Astrocyte (in vitro differentiated cells and primary cell): ENCODE measurements at regions not wholly inside any gene's neighbourhood (a gene's known extent, or its start where the extent isn't known, plus 50 kb on each side); places are given as distances from the start of the nearest gene placed in this dataset.

ENCODE experiments used
- DNase-seq: peaks from one replicate; pipeline ENCODE4 v3.0.0-alpha.2; 2010; ENCODE audit warnings: low read depth
- FAIRE-seq: peaks from 2 replicates; lab custom pipeline; 2011; peaks lifted over from hg19 to GRCh38; lab: Jason Lieb, UNC
- H2AFZ ChIP-seq: 2 replicates; pipeline ENCODE4 v1.6.0; 2012; ENCODE audit warnings: low read depth, low read length, inconsistent platforms
- H3K27ac ChIP-seq: 2 replicates; pipeline ENCODE4 v1.5.1; 2011; ENCODE audit warnings: low read depth, low read length, inconsistent platforms
- H3K27me3 ChIP-seq: 2 replicates; pipeline ENCODE4 v1.6.0; 2011; ENCODE audit warnings: low read length, inconsistent platforms; ENCODE audit not compliant: insufficient read depth
- H3K36me3 ChIP-seq: 2 replicates; pipeline ENCODE4 v1.5.1; 2011; ENCODE audit warnings: low read length, inconsistent platforms; ENCODE audit not compliant: insufficient read depth
- H3K4me1 ChIP-seq: 2 replicates; pipeline ENCODE4 v1.5.1; 2011; ENCODE audit warnings: low read length, inconsistent platforms; ENCODE audit not compliant: insufficient read depth
- H3K4me2 ChIP-seq: 2 replicates; pipeline ENCODE4 v1.6.0; 2012; ENCODE audit warnings: low read length, inconsistent platforms
- H3K4me3 ChIP-seq: 2 replicates; pipeline ENCODE4 v1.5.1; 2011; ENCODE audit warnings: low read depth, mild to moderate bottlenecking, low read length, inconsistent platforms; ENCODE audit not compliant: insufficient read depth
- H3K79me2 ChIP-seq: 2 replicates; pipeline ENCODE4 v1.6.0; 2012; ENCODE audit warnings: mild to moderate bottlenecking, low read length, inconsistent platforms; ENCODE audit not compliant: insufficient read depth
- H3K9ac ChIP-seq: 2 replicates; pipeline ENCODE4 v1.6.0; 2012; ENCODE audit warnings: mild to moderate bottlenecking, low read length, inconsistent platforms
- H3K9me3 ChIP-seq: 2 replicates; pipeline ENCODE4 v1.5.1; 2012; ENCODE audit warnings: low read depth, mild to moderate bottlenecking, low read length, inconsistent platforms; ENCODE audit not compliant: insufficient read depth
- H4K20me1 ChIP-seq: 2 replicates; pipeline ENCODE4 v1.6.0; 2012; ENCODE audit warnings: low read length, inconsistent platforms; ENCODE audit not compliant: insufficient read depth
- H3K27ac Mint-ChIP-seq: one replicate; pipeline ENCODE4 v1.8.0; 2021; ENCODE audit warnings: mild to moderate bottlenecking, mixed read lengths; ENCODE audit not compliant: unreplicated experiment
- H3K27me3 Mint-ChIP-seq: one replicate; pipeline ENCODE4 v1.8.0; 2021; ENCODE audit warnings: low read depth, mixed read lengths; ENCODE audit not compliant: unreplicated experiment
- H3K36me3 Mint-ChIP-seq: one replicate; pipeline ENCODE4 v1.8.0; 2021; ENCODE audit warnings: low read depth, mixed read lengths; ENCODE audit not compliant: unreplicated experiment
- H3K4me1 Mint-ChIP-seq: one replicate; pipeline ENCODE4 v1.8.0; 2021; ENCODE audit warnings: low read depth, mixed read lengths; ENCODE audit not compliant: unreplicated experiment
- H3K4me3 Mint-ChIP-seq: one replicate; pipeline ENCODE4 v1.8.0; 2021; ENCODE audit warnings: mild to moderate bottlenecking, moderate library complexity, mixed read lengths; ENCODE audit not compliant: unreplicated experiment
- H3K9me3 Mint-ChIP-seq: one replicate; pipeline ENCODE4 v1.8.0; 2021; ENCODE audit warnings: mild to moderate bottlenecking, mixed read lengths; ENCODE audit not compliant: unreplicated experiment
- EZH2 ChIP-seq: IDR thresholded peaks from 2 replicates; pipeline ENCODE4 v1.6.1; 2012; ENCODE audit warnings: mild to moderate bottlenecking, low read length, inconsistent platforms; ENCODE audit not compliant: insufficient read depth
- TF ChIP-seq, protein P1 (sequence below): IDR thresholded peaks from 2 replicates; pipeline ENCODE4 v1.5.1; 2011; ENCODE audit warnings: low read depth, mild to moderate bottlenecking, inconsistent platforms, low read length, moderate library complexity; ENCODE audit not compliant: insufficient read depth

DNA sequence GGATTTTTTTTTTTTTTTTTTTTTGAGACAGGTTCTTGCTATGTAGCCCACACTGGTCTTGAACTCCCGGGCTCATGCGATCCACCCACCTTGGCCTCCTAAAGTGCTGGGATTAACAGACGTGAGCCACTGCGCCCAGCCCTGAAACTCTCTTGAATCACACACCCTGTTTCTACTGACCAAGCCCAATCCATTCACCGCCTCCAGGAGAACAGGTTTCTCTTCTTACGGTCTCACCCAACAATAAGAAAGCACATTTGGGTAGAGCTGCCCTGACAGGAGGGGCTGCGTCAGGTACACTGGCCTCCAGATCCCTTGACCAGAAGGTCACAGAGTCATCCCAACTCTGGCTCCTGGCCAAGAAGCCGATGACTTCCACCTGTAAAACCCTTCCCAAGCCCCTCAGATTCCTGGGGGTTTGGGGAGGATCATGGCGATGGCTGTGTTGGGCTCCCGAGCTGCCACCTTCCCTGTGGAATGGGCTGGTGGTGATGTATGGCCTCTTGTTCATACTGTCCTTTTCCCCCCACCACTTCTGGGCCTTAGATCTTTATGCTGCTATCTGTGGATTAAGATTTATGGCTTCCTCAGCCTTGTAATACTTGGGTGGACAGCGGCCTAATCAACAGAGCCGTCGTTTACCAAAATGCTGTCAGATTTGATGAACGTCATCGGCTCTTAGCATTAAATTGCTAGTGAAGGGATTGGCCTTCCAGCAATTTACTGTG is 89.1 kb downstream of the KATNIP start:
- no peak overlapping the region for H3K4me3 Mint-ChIP-seq
- peaks cover 17% of the 10 kb centered on the region for H3K36me3 Mint-ChIP-seq
- no peaks in the 10 kb centered on the region for H3K27me3 Mint-ChIP-seq
- Histone ChIP-seq H3K27ac (no peak overlapping the region), H3K9me3 (no peaks in the 10 kb centered on the region), H4K20me1 (peaks cover 6% of the 10 kb centered on the region), H3K4me1 (no peaks in the 10 kb centered on the region), H3K9ac (no peak overlapping the region), H3K27me3 (no peaks in the 10 kb centered on the region), H2AFZ (no peak overlapping the region), H3K79me2 (no peaks in the 10 kb centered on the region), H3K4me2 (no peak overlapping the region), H3K36me3 (no peaks in the 10 kb centered on the region), H3K4me3 (no peak overlapping the region)
- TF ChIP-seq EZH2: no peak
- TF ChIP-seq, protein P1, sequence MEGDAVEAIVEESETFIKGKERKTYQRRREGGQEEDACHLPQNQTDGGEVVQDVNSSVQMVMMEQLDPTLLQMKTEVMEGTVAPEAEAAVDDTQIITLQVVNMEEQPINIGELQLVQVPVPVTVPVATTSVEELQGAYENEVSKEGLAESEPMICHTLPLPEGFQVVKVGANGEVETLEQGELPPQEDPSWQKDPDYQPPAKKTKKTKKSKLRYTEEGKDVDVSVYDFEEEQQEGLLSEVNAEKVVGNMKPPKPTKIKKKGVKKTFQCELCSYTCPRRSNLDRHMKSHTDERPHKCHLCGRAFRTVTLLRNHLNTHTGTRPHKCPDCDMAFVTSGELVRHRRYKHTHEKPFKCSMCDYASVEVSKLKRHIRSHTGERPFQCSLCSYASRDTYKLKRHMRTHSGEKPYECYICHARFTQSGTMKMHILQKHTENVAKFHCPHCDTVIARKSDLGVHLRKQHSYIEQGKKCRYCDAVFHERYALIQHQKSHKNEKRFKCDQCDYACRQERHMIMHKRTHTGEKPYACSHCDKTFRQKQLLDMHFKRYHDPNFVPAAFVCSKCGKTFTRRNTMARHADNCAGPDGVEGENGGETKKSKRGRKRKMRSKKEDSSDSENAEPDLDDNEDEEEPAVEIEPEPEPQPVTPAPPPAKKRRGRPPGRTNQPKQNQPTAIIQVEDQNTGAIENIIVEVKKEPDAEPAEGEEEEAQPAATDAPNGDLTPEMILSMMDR: no peak
- H3K9me3 Mint-ChIP-seq: no peaks in the 10 kb centered on the region
- DNase-seq (no peak), FAIRE-seq (no peak)
- no peak overlapping the region for H3K27ac Mint-ChIP-seq
- H3K4me1 Mint-ChIP-seq: peaks cover 2% of the 10 kb centered on the region

DNA sequence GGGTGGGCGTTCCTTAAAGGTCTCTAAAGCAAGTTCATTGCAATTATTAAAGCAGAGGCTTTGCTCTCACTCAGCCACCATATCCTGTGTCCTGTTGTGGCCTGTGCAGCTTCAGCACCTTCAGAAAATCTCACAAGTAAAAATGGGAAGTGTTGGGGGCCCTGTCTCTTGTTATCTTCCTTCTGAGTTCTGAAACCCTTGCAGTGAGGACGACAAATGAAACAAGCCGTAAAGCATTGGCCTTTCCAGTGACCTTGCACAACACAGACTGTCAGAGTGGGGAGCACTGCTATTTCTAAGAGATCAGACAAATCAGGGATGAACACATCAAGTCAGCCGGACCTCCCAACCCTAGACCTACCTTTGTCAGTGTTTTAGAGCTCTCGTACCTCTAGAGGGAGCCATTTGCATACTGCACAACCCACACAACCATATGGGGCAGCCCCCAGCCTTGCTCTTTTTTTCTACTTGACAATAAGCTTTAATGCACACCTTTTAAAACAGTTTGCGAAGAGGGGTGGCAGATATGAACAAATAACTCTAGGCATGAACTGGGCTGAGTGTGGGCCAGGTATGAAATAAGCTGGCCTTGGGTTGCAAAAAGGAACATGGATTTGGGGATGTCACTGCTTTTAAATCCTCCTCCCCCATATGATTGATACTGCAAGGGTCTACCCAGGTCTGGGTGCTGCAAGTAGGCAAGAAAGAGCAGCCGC is 89.8 kb downstream of the KATNIP start:
- DNase-seq: peak; percentile 27
- Mint-ChIP-seq H3K4me1 (peaks cover 2% of the 10 kb centered on the region), H3K36me3 (peaks cover 17% of the 10 kb centered on the region), H3K9me3 (no peaks in the 10 kb centered on the region), H3K27ac (no peak overlapping the region), H3K4me3 (no peak overlapping the region), H3K27me3 (no peaks in the 10 kb centered on the region)
- FAIRE-seq: peak; percentile 34
- Histone ChIP-seq H3K36me3 (no peaks in the 10 kb centered on the region), H3K4me1 (no peaks in the 10 kb centered on the region), H3K4me3 (no peak overlapping the region), H3K4me2 (no peak overlapping the region), H3K9me3 (no peaks in the 10 kb centered on the region), H3K27ac (no peak overlapping the region), H3K27me3 (no peaks in the 10 kb centered on the region), H3K79me2 (no peaks in the 10 kb centered on the region), H4K20me1 (peaks cover 6% of the 10 kb centered on the region), H3K9ac (no peak overlapping the region), H2AFZ (no peak overlapping the region)
- no peak for TF ChIP-seq EZH2
- TF ChIP-seq, protein P1: peak; percentile 86

DNA sequence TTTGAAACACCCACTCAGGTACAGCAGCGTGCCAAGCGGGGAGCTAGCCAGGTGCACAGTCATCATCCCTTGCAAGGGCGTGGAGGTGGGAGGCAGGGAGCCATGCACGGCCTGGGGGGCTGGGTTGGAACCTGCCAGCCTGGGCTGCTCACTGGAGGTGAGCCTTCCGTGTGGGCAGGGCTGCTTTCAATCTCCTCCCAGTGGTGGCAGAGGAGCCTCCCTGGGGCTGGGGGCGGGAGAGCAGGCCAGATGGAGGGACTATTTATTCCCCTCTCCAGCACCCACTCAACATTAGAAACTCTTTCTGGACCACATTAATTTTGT is 90.3 kb downstream of the KATNIP start:
- DNase-seq: no peak
- H3K27ac Mint-ChIP-seq: no peak overlapping the region
- H3K4me3 Mint-ChIP-seq: no peak overlapping the region

More for the DNA sequence above, 90.3 kb downstream of the KATNIP start:
- Histone ChIP-seq H3K27me3 (no peaks in the 10 kb centered on the region), H3K27ac (no peak overlapping the region), H3K79me2 (no peaks in the 10 kb centered on the region), H3K9ac (no peak overlapping the region), H3K4me1 (no peaks in the 10 kb centered on the region), H3K4me3 (no peak overlapping the region), H2AFZ (no peak overlapping the region), H3K9me3 (no peaks in the 10 kb centered on the region), H3K36me3 (no peaks in the 10 kb centered on the region), H3K4me2 (no peak overlapping the region), H4K20me1 (peaks cover 6% of the 10 kb centered on the region)
- H3K36me3 Mint-ChIP-seq: peaks cover 14% of the 10 kb centered on the region
- no peaks in the 10 kb centered on the region for H3K27me3 Mint-ChIP-seq
- no peaks in the 10 kb centered on the region for H3K9me3 Mint-ChIP-seq
- TF ChIP-seq, protein P1: no peak
- TF ChIP-seq EZH2: no peak
- no peak for FAIRE-seq
- peaks cover 2% of the 10 kb centered on the region for H3K4me1 Mint-ChIP-seq
